Psoas muscle (tissue), 7 donors: ENCODE measurements at regions not wholly inside any gene's neighbourhood (a gene's known extent, or its start where the extent isn't known, plus 50 kb on each side); places are given as distances from the start of the nearest gene placed in this dataset.

Experiments
- ATAC-seq, 4 donors: fragments of 200-7000 bp; cut with Tn5 transposase; one replicate each; pipeline ENCODE4 v1.9.1; 2020; ENCODE audit warnings: moderate library complexity in 3 of 4, mild to moderate bottlenecking in 2 of 4
- DNase-seq, 2 donors: peaks; one replicate each; pipeline ENCODE4 v3.0.0-alpha.2; 2020
- H3K27ac ChIP-seq: fragments of 200-600 bp; one replicate; pipeline ENCODE4 v1.8.0; 2022
- H3K27me3 ChIP-seq, 3 donors: fragments of 200-600 bp in 1 of 3; one replicate each; pipeline versions ENCODE4 v1.6.1 to v1.8.0; 2013 to 2022; ENCODE audit warnings: low read length in 2 of 3, mild to moderate bottlenecking in 2 of 3, moderate library complexity in 1 of 3; ENCODE audit not compliant: insufficient read depth in 3 of 3
- H3K36me3 ChIP-seq, 2 donors: fragments of 200-600 bp in 1 of 2; one replicate each; pipeline versions ENCODE4 v1.6.1 to v1.8.0; 2013 to 2022; ENCODE audit warnings: low read depth in 1 of 2, mild to moderate bottlenecking in 1 of 2, moderate library complexity in 1 of 2; ENCODE audit not compliant: insufficient read depth in 1 of 2
- H3K4me1 ChIP-seq: fragments of 200-600 bp; one replicate; pipeline ENCODE4 v1.8.0; 2022
- H3K4me3 ChIP-seq: fragments of 200-600 bp; one replicate; pipeline ENCODE4 v1.8.0; 2022; ENCODE audit warnings: mild to moderate bottlenecking
- H3K9me3 ChIP-seq: fragments of 200-600 bp; one replicate; pipeline ENCODE4 v1.8.0; 2022
- CTCF ChIP-seq: fragments of 200-600 bp; IDR thresholded peaks from one replicate; pipeline ENCODE4 v1.8.0; 2022; ENCODE audit warnings: antibody characterized with exemption
- WGBS, 3 donors: extraction: QIAGEN DNeasy Blood & Tissue Kit; methylation state at CpG; one replicate each; pipeline versions ENCODE4 v1.1.6 to v1.1.7; 2013; 5-methylcytosine and 5-hydroxymethylcytosine counted together
- intact Hi-C, 2 donors: fragments of 100-400 bp; cut with DNase I; formaldehyde crosslinking; loops; one replicate each; pipeline versions ENCODE4 v1.11.0 to v1.14.2; 2022
- donor health status: healthy with polysubstance abuse.
- donor health status: DM: no; HTN: no; CAD: no; lungs with moderate emphysema.
- donor health status: Bipolar disorder and iron deficiency.
- donor health status: healthy.
- donor health status: DM: yes; HTN: yes; CAD: no.
- donor health status: DM: no; HTN: no; CAD: no.
- donor health status: DM: yes; HTN: yes; CAD: no.

DNA sequence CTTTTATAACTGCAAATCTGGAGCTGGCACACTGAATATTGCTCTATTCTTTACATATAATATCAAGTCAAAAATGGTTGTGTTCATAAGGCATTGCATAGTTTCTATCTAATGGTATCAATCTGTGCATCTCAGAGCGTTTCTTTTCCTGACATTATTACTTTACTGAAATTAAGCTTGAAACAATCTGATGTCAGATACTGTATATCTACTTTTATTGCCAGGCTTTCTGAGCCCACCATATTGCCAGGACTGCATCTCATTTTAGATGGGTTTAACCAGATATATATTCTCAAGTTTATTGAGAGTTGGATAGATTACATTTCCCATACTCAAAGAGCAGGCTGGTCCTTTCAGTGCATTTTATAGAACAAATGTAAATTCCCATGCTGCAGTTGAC lies 122.7 kb upstream of the MEIS2 start:
- intact Hi-C loops, result no loop called here
- no peaks in the 10 kb centered on the region for H3K9me3 ChIP-seq
- DNase-seq (no peak), ATAC-seq (no peak)
- 49 to 60% (median 53%) methylated on average over 1 of the region's 1 CpG for WGBS, 3 donors
- no peaks in the 10 kb centered on the region for H3K36me3 ChIP-seq
- peaks cover 0 to 2% (median 0%) of the 10 kb centered on the region in 3 donors for H3K27me3 ChIP-seq
- no peak overlapping the region for H3K4me3 ChIP-seq
- TF ChIP-seq CTCF, result no peak
- H3K4me1 ChIP-seq, result no peaks in the 10 kb centered on the region
- H3K27ac ChIP-seq, result no peak overlapping the region

GRCh38 chr15:37229855-37230619 lies 129.7 kb upstream of the MEIS2 start:
- H3K36me3 ChIP-seq, result no peaks in the 10 kb centered on the region
- H3K27ac ChIP-seq, result no peak overlapping the region
- H3K4me1 ChIP-seq, result no peaks in the 10 kb centered on the region
- intact Hi-C loops, result no loop called here
- no peak for DNase-seq
- H3K27me3 ChIP-seq, result no peaks in the 10 kb centered on the region
- no peaks in the 10 kb centered on the region for H3K9me3 ChIP-seq
- WGBS, 3 donors, result 67 to 70% (median 68%) methylated on average over 5 of the region's 5 CpGs
- ATAC-seq, result no peak
- no peak for TF ChIP-seq CTCF
- H3K4me3 ChIP-seq, result no peak overlapping the region

- no peaks in the 10 kb centered on the region for H3K9me3 ChIP-seq
- no peak for TF ChIP-seq CTCF
- ATAC-seq, result no peak
- WGBS, 3 donors, result 30 to 35% (median 30%) methylated on average over 2 of the region's 2 CpGs
- no peaks in the 10 kb centered on the region for H3K27me3 ChIP-seq
- H3K36me3 ChIP-seq, result no peaks in the 10 kb centered on the region
- intact Hi-C loops, result no loop called here
- H3K4me3 ChIP-seq, result no peak overlapping the region
- no peaks in the 10 kb centered on the region for H3K4me1 ChIP-seq
- no peak for DNase-seq
- H3K27ac ChIP-seq, result no peak overlapping the region
Measured at GRCh38 chr15:37245358-37245757, 145.0 kb upstream of the MEIS2 start.

- H3K27ac ChIP-seq, result no peak overlapping the region
- no peak for TF ChIP-seq CTCF
- 79 to 82% (median 79%) methylated on average over 1 of the region's 1 CpG for WGBS, 3 donors
- intact Hi-C loops, result no loop called here
- H3K36me3 ChIP-seq, result no peaks in the 10 kb centered on the region
- H3K27me3 ChIP-seq, result no peaks in the 10 kb centered on the region
- no peak overlapping the region for H3K4me3 ChIP-seq
- H3K9me3 ChIP-seq, result no peaks in the 10 kb centered on the region
- ATAC-seq (no peak), DNase-seq (no peak)
- H3K4me1 ChIP-seq, result no peaks in the 10 kb centered on the region
Measured at GRCh38 chr15:37246065-37246464, 145.7 kb upstream of the MEIS2 start.

- H3K4me1 ChIP-seq, result no peaks in the 10 kb centered on the region
- DNase-seq (no peak), ATAC-seq (no peak)
- 63 to 73% (median 69%) methylated on average over 3 of the region's 3 CpGs for WGBS, 3 donors
- no peak for TF ChIP-seq CTCF
- H3K27me3 ChIP-seq, result no peaks in the 10 kb centered on the region
- no peaks in the 10 kb centered on the region for H3K9me3 ChIP-seq
- no peaks in the 10 kb centered on the region for H3K36me3 ChIP-seq
- no peak overlapping the region for H3K27ac ChIP-seq
- intact Hi-C loops, result no loop called here
- H3K4me3 ChIP-seq, result no peak overlapping the region
Measured at GRCh38 chr15:37246856-37247255, 146.5 kb upstream of the MEIS2 start.
